HepG2 (cell line): ENCODE measurements at regions not wholly inside any gene's neighbourhood (a gene's known extent, or its start where the extent isn't known, plus 50 kb on each side); places are given as distances from the start of the nearest gene placed in this dataset.

Experiments used
- ATAC-seq: fragments of 200-7000 bp; cut with Tn5 transposase; 3 replicates; pipeline ENCODE4 v1.9.1; 2020; ENCODE audit warnings: mild to moderate bottlenecking, moderate library complexity
- BruUV-seq: library from RNA; stranded (reverse); fragments of 400-500 nt; replicated peaks from 2 replicates; lab custom pipeline; 2021; lab: Mats Ljungman, UMichigan
- CTCF ChIA-PET: fragments of 300-600 bp; formaldehyde crosslinking; extraction: SDS; loops from one replicate; lab custom pipeline; 2021; ENCODE audit warnings: low total read pairs, inconsistent platforms, low intra/inter-chr PET ratio; lab: Yijun Ruan, JAX
- POLR2A ChIA-PET: fragments of 350-600 bp; sonication (Branson Sonifier 250); formaldehyde crosslinking; loops from one replicate; lab custom pipeline; 2020; ENCODE audit warnings: antibody characterized with exemption, inconsistent platforms; lab: Yijun Ruan, JAX
- DNase-seq: peaks from one replicate; pipeline ENCODE4 v3.0.0-alpha.2; 2015; ENCODE audit warnings: low spot score
- FAIRE-seq: peaks from 3 replicates; lab custom pipeline; 2011; peaks lifted over from hg19 to GRCh38; lab: Jason Lieb, UNC
- H2AFZ ChIP-seq: one replicate; pipeline ENCODE4 v1.6.1; 2011; ENCODE audit warnings: low read length, inconsistent platforms
- H3K27ac ChIP-seq: fragments of 300-600 bp; 3 replicates; pipeline ENCODE4 v1.8.0; 2011; ENCODE audit warnings: mixed run types, mild to moderate bottlenecking, mixed read lengths, low read length, inconsistent platforms; ENCODE audit not compliant: insufficient read depth; ENCODE audit errors: extremely low read length
- H3K27me3 ChIP-seq, 2 experiments: fragments of 200-600 bp in 1 of 2; 2 replicates in 1 of 2; 3 replicates in 1 of 2; pipeline versions ENCODE4 v1.6.0 to v1.8.0; 2011; ENCODE audit warnings: low read length in 2 of 2, mild to moderate bottlenecking in 2 of 2, moderate library complexity in 2 of 2, inconsistent platforms in 1 of 2; ENCODE audit not compliant: insufficient read depth in 2 of 2, control insufficient read depth in 1 of 2
- H3K36me3 ChIP-seq, 2 experiments: fragments of 200-600 bp in 1 of 2; replicated peaks in 1 of 2; 2 replicates in 1 of 2; 3 replicates in 1 of 2; pipeline versions ENCODE4 v1.5.1 to v1.8.0; 2011; ENCODE audit warnings: low read length in 2 of 2, inconsistent platforms in 1 of 2; ENCODE audit not compliant: insufficient read depth in 2 of 2, control insufficient read depth in 1 of 2
- H3K4me1 ChIP-seq: 2 replicates; pipeline ENCODE4 v1.5.1; 2012; ENCODE audit warnings: low read length, inconsistent platforms; ENCODE audit not compliant: insufficient read depth
- H3K4me2 ChIP-seq: 2 replicates; pipeline ENCODE4 v1.6.0; 2011; ENCODE audit warnings: low read depth, low read length, inconsistent platforms
- H3K4me3 ChIP-seq, 3 experiments: fragments of 200-600 bp in 1 of 3; sonication (generic), shearing (Covaris generic) in 1 of 3; replicated peaks in 1 of 3; 2 replicates each; pipeline ENCODE4 v1.5.1; 2011 to 2016; ENCODE audit warnings: low read length in 3 of 3, inconsistent platforms in 2 of 3, low read depth in 2 of 3, mild to moderate bottlenecking in 2 of 3, control low read depth in 1 of 3, mixed read lengths in 1 of 3; ENCODE audit not compliant: insufficient read depth in 1 of 3
- H3K79me2 ChIP-seq: one replicate; pipeline ENCODE4 v1.6.1; 2011; ENCODE audit warnings: low read length, inconsistent platforms; ENCODE audit not compliant: insufficient read depth
- H3K9ac ChIP-seq: 2 replicates; pipeline ENCODE4 v1.6.0; 2011; ENCODE audit warnings: mild to moderate bottlenecking, low read depth, low read length, inconsistent platforms; ENCODE audit not compliant: insufficient read depth
- H3K9me3 ChIP-seq: 2 replicates; pipeline ENCODE4 v1.5.1; 2012; ENCODE audit warnings: mild to moderate bottlenecking, low read length
- H4K20me1 ChIP-seq: 2 replicates; pipeline ENCODE4 v1.6.0; 2011; ENCODE audit warnings: inconsistent platforms, mild to moderate bottlenecking, low read length, moderate library complexity; ENCODE audit not compliant: insufficient read depth
- ESRRA ChIP-seq: sonication (generic); formaldehyde crosslinking; IDR thresholded peaks from 2 replicates; pipeline ENCODE4 v1.5.1; 2020; ENCODE audit warnings: mild to moderate bottlenecking, low read depth, missing genetic modification reagents
- MAFK ChIP-seq, 2 experiments: IDR thresholded peaks in 1 of 2; conservative IDR thresholded peaks in 1 of 2; 2 replicates each; pipeline ENCODE4 v1.6.1; 2011; ENCODE audit warnings: improper control_type of control experiment in 2 of 2, low read length in 2 of 2
- MTF2 ChIP-seq: sonication (generic); formaldehyde crosslinking; IDR thresholded peaks from 2 replicates; pipeline ENCODE4 v1.5.0; 2020; ENCODE audit warnings: missing genetic modification reagents, borderline replicate concordance
- NCOA5 ChIP-seq: sonication (generic); formaldehyde crosslinking; IDR thresholded peaks from 2 replicates; pipeline ENCODE4 v1.4.0; 2020; ENCODE audit warnings: missing genetic modification reagents
- ZBTB7B ChIP-seq: sonication (generic); formaldehyde crosslinking; IDR thresholded peaks from 2 replicates; pipeline ENCODE4 v1.4.0; 2020; ENCODE audit warnings: missing genetic modification reagents
- ZNF138 ChIP-seq: sonication (generic); formaldehyde crosslinking; IDR thresholded peaks from 2 replicates; pipeline ENCODE4 v1.5.0; 2020; ENCODE audit warnings: mild to moderate bottlenecking, low read depth, missing genetic modification reagents
- WGBS: methylation state at CpG from one replicate; pipeline ENCODE4 v1.1.6; 2017; ENCODE audit warnings: low lambda C conversion rate; 5-methylcytosine and 5-hydroxymethylcytosine counted together
- in situ Hi-C: cut with HindIII; loops from 2 replicates; pipeline ENCODE4 v1.10.0; 2017; ENCODE audit warnings: low pct_unique_long_range_greater_than_20kb; ENCODE audit not compliant: extremely low pct_ligation_motif_present
- intact Hi-C: fragments of 100-400 bp; cut with micrococcal nuclease; formaldehyde crosslinking; loops from one replicate; pipeline ENCODE4 v1.10.0; 2022; ENCODE audit not compliant: unreplicated experiment
- TF ChIP-seq, protein P1 (sequence below): sonication (generic); formaldehyde crosslinking; IDR thresholded peaks from 2 replicates; pipeline ENCODE4 v1.4.0; 2020; ENCODE audit warnings: mild to moderate bottlenecking, missing genetic modification reagents
- TF ChIP-seq, protein P2 (sequence below): sonication (generic); formaldehyde crosslinking; IDR thresholded peaks from one replicate; pipeline ENCODE4 v1.5.1; 2020; ENCODE audit warnings: mild to moderate bottlenecking, missing genetic modification reagents; ENCODE audit errors: not compliant biosample characterization

DNA sequence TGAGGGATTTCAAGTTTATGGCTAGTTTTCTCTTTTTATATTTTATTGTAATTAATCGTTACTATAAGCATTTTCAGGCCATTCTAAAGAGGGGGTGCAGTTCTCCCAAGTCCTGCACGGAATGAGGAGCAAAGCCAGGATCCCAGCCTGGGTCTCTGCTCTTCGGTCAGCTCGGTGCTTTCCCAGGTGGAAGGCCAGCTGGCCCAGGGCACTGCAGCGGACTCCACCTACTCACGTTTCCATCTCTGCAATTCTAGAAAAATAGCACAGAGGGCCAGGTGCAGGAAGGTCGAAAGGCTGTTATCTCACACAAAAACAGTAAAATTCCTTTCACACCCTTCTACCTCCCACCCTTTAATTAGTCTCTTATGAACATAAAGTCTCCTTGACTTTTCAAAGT, 59.5 kb upstream of the HES1 start:
- Histone ChIP-seq H3K27me3 (no peaks in the 10 kb centered on the region; a peak in 2 of 5 replicates), H3K9me3 (no peaks in the 10 kb centered on the region), H3K79me2 (no peaks in the 10 kb centered on the region), H3K9ac (no peak overlapping the region), H3K36me3 (no peaks in the 10 kb centered on the region), H3K27ac (no peak overlapping the region), H3K4me2 (no peak overlapping the region), H2AFZ (no peak overlapping the region), H3K4me3 (no peak overlapping the region), H4K20me1 (no peaks in the 10 kb centered on the region), H3K4me1 (peaks cover 62% of the 10 kb centered on the region)
- BruUV-seq: no TSS peak
- ChIA-PET POLR2A (interaction anchor here (1.9 to 2.6 kb wide), 3 partner anchors 25 to 60 kb away, joined by 5 to 18 read pairs (median 7); partner anchors contain the start of gene HES1), CTCF (interaction anchor here (1.2 kb wide), 1 partner anchor 61 kb away, joined by 3 read pairs; no protein-coding TSS in a partner anchor)
- intact Hi-C loops: loop anchor here (5.0 to 10.0 kb wide), 2 partner anchors 238 to 294 kb away; no protein-coding TSS in a partner anchor
- ATAC-seq: no peak
- WGBS: 70% methylated on average over 7 of the region's 7 CpGs
- in situ Hi-C loops: loop anchor here (10.0 kb wide), 1 partner anchor 58 kb away; the partner anchor contains the start of gene HES1
- FAIRE-seq: no peak
- DNase-seq: no peak
- TF ChIP-seq MTF2 (CRISPR knock-in tag) (no peak), NCOA5 (CRISPR knock-in tag) (no peak), ESRRA (no peak), MAFK (conservative IDR thresholded peaks at IDR 0.05 in 1 of 2, IDR thresholded peaks at IDR 0.05 in 1 of 2; ENCODE audit: low read length in 2 of 2) (no peak), ZNF138 (CRISPR knock-in tag) (no peak), ZBTB7B (CRISPR knock-in tag) (no peak)
- TF ChIP-seq, protein P1, sequence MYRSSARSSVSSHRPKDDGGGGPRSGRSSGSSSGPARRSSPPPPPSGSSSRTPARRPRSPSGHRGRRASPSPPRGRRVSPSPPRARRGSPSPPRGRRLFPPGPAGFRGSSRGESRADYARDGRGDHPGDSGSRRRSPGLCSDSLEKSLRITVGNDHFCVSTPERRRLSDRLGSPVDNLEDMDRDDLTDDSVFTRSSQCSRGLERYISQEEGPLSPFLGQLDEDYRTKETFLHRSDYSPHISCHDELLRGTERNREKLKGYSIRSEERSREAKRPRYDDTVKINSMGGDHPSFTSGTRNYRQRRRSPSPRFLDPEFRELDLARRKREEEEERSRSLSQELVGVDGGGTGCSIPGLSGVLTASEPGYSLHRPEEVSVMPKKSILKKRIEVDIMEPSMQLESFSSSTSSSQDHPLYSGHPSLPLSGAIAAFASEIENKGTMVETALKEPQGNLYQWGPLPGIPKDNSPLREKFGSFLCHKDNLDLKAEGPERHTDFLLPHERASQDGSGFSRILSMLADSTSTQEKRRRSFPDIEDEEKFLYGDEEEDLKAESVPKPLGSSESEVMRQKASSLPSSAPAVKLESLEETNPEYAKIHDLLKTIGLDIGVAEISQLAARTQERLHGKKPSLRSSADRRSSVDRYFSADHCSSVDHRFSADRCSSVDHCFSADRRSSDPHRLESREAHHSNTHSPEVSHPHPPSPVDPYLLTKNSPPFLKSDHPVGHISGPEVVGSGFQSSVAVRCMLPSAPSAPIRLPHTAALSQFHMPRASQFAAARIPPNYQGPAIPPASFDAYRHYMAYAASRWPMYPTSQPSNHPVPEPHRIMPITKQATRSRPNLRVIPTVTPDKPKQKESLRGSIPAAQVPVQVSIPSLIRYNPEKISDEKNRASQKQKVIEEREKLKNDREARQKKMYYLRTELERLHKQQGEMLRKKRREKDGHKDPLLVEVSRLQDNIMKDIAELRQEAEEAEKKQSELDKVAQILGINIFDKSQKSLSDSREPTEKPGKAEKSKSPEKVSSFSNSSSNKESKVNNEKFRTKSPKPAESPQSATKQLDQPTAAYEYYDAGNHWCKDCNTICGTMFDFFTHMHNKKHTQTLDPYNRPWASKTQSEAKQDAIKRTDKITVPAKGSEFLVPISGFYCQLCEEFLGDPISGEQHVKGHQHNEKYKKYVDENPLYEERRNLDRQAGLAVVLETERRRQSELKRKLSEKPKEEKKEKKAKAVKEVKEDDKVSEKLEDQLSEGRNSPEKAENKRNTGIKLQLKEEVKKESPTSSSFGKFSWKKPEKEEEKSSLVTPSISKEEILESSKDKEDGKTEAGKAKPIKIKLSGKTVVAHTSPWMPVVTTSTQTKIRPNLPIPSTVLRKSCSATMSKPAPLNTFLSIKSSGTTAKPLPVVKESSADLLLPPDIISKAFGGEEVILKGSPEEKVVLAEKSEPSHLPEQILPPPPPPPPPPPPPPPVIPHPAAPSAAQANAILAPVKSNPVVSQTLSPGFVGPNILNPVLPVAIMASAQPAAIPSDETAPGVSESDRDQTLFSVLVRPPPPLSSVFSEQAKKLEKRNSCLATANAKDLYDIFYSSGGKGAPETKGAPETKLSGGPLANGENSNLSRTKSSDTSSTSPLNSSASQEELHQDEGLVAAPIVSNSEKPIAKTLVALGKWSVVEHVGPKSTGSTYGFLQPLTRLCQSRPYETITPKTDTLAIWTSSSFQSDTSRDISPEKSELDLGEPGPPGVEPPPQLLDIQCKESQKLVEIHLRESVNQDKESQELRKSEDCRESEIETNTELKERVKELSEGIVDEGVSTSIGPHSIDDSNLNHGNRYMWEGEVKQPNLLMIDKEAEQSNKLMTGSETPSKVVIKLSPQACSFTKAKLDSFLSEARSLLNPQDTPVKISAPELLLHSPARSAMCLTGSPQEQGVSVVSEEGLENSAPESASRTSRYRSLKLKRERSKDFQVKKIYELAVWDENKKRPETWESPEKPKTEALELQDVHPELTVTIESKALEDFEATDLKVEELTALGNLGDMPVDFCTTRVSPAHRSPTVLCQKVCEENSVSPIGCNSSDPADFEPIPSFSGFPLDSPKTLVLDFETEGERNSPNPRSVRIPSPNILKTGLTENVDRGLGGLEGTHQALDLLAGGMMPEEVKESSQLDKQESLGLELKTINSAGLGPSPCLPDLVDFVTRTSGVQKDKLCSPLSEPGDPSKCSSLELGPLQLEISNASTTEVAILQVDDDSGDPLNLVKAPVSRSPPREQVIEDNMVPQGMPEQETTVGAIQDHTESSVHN (CRISPR knock-in tag): no peak
- TF ChIP-seq, protein P2, sequence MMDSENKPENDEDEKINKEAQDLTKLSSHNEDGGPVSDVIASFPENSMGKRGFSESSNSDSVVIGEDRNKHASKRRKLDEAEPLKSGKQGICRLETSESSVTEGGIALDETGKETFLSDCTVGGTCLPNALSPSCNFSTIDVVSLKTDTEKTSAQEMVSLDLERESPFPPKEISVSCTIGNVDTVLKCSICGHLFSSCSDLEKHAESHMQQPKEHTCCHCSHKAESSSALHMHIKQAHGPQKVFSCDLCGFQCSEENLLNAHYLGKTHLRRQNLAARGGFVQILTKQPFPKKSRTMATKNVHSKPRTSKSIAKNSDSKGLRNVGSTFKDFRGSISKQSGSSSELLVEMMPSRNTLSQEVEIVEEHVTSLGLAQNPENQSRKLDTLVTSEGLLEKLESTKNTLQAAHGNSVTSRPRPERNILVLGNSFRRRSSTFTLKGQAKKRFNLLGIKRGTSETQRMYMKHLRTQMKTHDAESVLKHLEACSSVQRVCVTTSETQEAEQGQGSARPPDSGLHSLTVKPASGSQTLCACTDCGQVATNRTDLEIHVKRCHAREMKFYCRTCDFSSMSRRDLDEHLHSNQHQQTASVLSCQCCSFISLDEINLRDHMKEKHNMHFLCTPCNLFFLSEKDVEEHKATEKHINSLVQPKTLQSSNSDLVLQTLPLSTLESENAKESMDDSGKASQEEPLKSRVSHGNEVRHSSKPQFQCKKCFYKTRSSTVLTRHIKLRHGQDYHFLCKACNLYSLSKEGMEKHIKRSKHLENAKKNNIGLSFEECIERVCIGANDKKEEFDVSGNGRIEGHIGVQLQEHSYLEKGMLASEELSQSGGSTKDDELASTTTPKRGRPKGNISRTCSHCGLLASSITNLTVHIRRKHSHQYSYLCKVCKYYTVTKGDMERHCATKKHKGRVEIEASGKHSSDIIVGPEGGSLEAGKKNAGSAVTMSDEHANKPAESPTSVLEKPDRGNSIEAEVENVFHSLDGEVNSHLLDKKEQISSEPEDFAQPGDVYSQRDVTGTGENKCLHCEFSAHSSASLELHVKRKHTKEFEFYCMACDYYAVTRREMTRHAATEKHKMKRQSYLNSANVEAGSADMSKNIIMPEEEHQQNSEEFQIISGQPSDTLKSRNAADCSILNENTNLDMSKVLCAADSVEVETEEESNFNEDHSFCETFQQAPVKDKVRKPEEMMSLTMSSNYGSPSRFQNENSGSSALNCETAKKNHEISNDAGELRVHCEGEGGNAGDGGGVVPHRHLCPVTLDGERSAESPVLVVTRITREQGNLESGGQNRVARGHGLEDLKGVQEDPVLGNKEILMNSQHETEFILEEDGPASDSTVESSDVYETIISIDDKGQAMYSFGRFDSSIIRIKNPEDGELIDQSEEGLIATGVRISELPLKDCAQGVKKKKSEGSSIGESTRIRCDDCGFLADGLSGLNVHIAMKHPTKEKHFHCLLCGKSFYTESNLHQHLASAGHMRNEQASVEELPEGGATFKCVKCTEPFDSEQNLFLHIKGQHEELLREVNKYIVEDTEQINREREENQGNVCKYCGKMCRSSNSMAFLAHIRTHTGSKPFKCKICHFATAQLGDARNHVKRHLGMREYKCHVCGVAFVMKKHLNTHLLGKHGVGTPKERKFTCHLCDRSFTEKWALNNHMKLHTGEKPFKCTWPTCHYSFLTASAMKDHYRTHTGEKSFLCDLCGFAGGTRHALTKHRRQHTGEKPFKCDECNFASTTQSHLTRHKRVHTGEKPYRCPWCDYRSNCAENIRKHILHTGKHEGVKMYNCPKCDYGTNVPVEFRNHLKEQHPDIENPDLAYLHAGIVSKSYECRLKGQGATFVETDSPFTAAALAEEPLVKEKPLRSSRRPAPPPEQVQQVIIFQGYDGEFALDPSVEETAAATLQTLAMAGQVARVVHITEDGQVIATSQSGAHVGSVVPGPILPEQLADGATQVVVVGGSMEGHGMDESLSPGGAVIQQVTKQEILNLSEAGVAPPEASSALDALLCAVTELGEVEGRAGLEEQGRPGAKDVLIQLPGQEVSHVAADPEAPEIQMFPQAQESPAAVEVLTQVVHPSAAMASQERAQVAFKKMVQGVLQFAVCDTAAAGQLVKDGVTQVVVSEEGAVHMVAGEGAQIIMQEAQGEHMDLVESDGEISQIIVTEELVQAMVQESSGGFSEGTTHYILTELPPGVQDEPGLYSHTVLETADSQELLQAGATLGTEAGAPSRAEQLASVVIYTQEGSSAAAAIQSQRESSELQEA (CRISPR knock-in tag): no peak
